ENCODE measurements at regions not wholly inside any gene's neighbourhood (a gene's known extent, or its start where the extent isn't known, plus 50 kb on each side); places are given as distances from the start of the nearest gene placed in this dataset.

- no peak for TF ChIP-seq CTCF (IDR thresholded peaks at IDR 0.05; ENCODE audit: insufficient read depth, low read length, missing control alignments)
- POLR2A ChIA-PET = interaction anchor here (0.5 kb wide), 1 partner anchor 585 kb away, joined by 3 read pairs; no protein-coding TSS in a partner anchor
- DNase-seq (ENCODE audit: low read depth, low spot score) = no peak
- no peak overlapping the region for H3K4me3 ChIP-seq (ENCODE audit: low read depth, low read length)
- CTCF ChIA-PET = interaction anchor here (0.7 kb wide), 1 partner anchor 38 kb away, joined by 3 read pairs; no protein-coding TSS in a partner anchor
These were observed 214.0 kb upstream of the DAB2 start for GRCh38 chr5:39638813-39639212.

GRCh38 chr5:39633057-39633456 is 208.3 kb upstream of the DAB2 start:
- POLR2A ChIA-PET = no interaction called here
- TF ChIP-seq CTCF (IDR thresholded peaks at IDR 0.05; ENCODE audit: insufficient read depth, low read length, missing control alignments) = no peak
- no peak overlapping the region for H3K4me3 ChIP-seq (ENCODE audit: low read depth, low read length)
- CTCF ChIA-PET = no interaction called here
- no peak for DNase-seq (ENCODE audit: low read depth, low spot score)

DNA sequence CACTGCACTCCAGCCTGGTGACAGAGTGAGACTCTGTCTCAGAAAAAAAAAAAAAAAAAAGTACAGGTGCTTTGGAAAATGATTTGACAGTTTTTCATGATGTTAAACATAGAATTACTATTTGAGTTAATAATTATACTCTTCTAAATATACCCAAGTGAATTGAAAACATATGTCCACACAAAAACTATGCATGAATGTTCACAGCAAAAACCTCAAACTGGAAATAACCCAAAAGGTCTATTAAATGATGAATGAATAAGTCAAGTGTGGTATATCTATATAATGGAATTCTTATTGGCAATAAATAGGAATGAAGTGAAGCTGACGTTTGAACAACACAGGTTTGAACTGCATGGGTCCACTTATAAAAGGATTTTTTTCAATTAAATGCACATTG is 207.2 kb upstream of the DAB2 start:
- TF ChIP-seq CTCF (IDR thresholded peaks at IDR 0.05; ENCODE audit: insufficient read depth, low read length, missing control alignments) = no peak
- ChIA-PET CTCF (no interaction called here), POLR2A (no interaction called here)
- DNase-seq (ENCODE audit: low read depth, low spot score) = no peak
- no peak overlapping the region for H3K4me3 ChIP-seq (ENCODE audit: low read depth, low read length)

DNA sequence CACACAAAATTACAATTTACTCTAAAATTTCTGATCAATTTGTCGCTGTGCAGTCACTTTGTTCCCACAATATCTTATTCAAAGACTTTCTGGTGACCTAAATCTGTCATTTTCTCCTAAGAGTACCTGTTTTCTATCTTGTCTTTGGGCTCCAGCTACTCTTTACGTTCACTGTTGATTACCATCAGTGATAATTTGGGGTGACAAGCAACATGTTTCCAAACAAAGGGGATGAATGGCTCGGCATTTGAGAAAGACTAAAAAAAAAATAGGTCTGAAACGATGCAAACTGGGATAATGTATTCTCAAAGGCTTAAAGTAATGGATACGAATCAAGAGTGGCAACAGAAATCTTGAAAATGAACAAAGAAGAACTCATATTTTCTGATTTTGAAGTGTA is 205.2 kb upstream of the DAB2 start:
- TF ChIP-seq CTCF (IDR thresholded peaks at IDR 0.05; ENCODE audit: insufficient read depth, low read length, missing control alignments) = no peak
- ChIA-PET POLR2A (no interaction called here), CTCF (no interaction called here)
- no peak overlapping the region for H3K4me3 ChIP-seq (ENCODE audit: low read depth, low read length)
- no peak for DNase-seq (ENCODE audit: low read depth, low spot score)

DNA sequence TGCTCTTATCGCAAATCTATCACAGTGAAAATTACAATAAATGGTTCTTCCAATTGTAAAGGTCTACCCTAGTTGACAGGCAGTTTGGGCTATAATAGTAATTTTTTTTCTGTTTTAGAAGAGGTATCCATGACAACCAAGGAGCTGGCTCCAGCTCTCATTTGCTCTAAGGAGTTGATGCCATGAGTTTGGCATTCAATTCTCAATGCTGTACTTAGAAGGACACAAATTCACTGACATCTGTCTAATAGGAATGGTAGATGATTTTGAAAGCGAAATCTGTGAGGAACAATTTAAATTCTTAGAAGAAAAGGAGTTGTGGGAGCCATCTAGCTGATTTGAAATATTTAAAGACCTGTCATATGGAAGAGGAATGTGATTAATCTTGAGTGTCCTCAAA is 203.6 kb upstream of the DAB2 start:
- ChIA-PET CTCF (no interaction called here), POLR2A (no interaction called here)
- no peak for TF ChIP-seq CTCF (IDR thresholded peaks at IDR 0.05; ENCODE audit: insufficient read depth, low read length, missing control alignments)
- no peak for DNase-seq (ENCODE audit: low read depth, low spot score)
- no peak overlapping the region for H3K4me3 ChIP-seq (ENCODE audit: low read depth, low read length)

GRCh38 chr5:39624890-39625289 is 200.1 kb upstream of the DAB2 start:
- no peak for TF ChIP-seq CTCF (IDR thresholded peaks at IDR 0.05; ENCODE audit: insufficient read depth, low read length, missing control alignments)
- H3K4me3 ChIP-seq (ENCODE audit: low read depth, low read length) = no peak overlapping the region
- ChIA-PET POLR2A (no interaction called here), CTCF (no interaction called here)
- DNase-seq (ENCODE audit: low read depth, low spot score) = no peak
